Endothelial cell of umbilical vein (primary cell): ENCODE measurements at regions not wholly inside any gene's neighbourhood (a gene's known extent, or its start where the extent isn't known, plus 50 kb on each side); places are given as distances from the start of the nearest gene placed in this dataset.

Source experiments
- CTCF ChIP-seq, 2 donors: IDR thresholded peaks; 1 replicate in 1 of 2; 2 replicates in 1 of 2; pipeline ENCODE4 v1.5.1; 2011; ENCODE audit warnings: low read length in 2 of 2, mild to moderate bottlenecking in 2 of 2, moderate library complexity in 2 of 2, control low read depth in 1 of 2, inconsistent platforms in 1 of 2, low read depth in 1 of 2; ENCODE audit not compliant: insufficient read depth in 1 of 2; ENCODE audit errors: extremely low read depth in 1 of 2
- EZH2 ChIP-seq: IDR thresholded peaks from 2 replicates; pipeline ENCODE4 v1.6.1; 2012; ENCODE audit warnings: borderline replicate concordance, low read depth, mild to moderate bottlenecking, moderate library complexity, low read length, inconsistent platforms; ENCODE audit not compliant: severe bottlenecking
- FOS ChIP-seq: IDR thresholded peaks from 2 replicates; pipeline ENCODE4 v1.6.1; 2011; ENCODE audit warnings: mild to moderate bottlenecking, low read length, moderate library complexity, borderline replicate concordance; ENCODE audit not compliant: insufficient read depth
- MAX ChIP-seq: IDR thresholded peaks from 2 replicates; pipeline ENCODE4 v1.6.1; 2011; ENCODE audit not compliant: insufficient read depth, insufficient read length
- MYC ChIP-seq: IDR thresholded peaks from one replicate; pipeline ENCODE4 v1.6.1; 2011; ENCODE audit warnings: mild to moderate bottlenecking, low read depth, low read length
- POLR2A ChIP-seq: IDR thresholded peaks from 2 replicates; pipeline ENCODE4 v1.6.1; 2012; ENCODE audit warnings: low read depth, mild to moderate bottlenecking, control low read depth, low read length
- POLR2AphosphoS5 ChIP-seq: IDR thresholded peaks from 2 replicates; pipeline ENCODE4 v1.6.1; 2012; ENCODE audit warnings: low read depth, mild to moderate bottlenecking, control low read depth, low read length, moderate library complexity; ENCODE audit not compliant: insufficient read depth

GRCh38 chr6:3620389-3620788 is 131.1 kb downstream of the PXDC1 start:
- TF ChIP-seq CTCF (IDR thresholded peaks at IDR 0.05; ENCODE audit: extremely low read depth in 1 of 2, insufficient read depth in 1 of 2, low read depth in 1 of 2, low read length in 2 of 2) = no peak
- no peak for TF ChIP-seq POLR2A
- TF ChIP-seq EZH2 = no peak
- no peak for TF ChIP-seq MYC
- TF ChIP-seq MAX = no peak
- TF ChIP-seq POLR2AphosphoS5 = no peak
- TF ChIP-seq FOS = no peak
